Heart left ventricle (tissue), 16 donors: ENCODE measurements at regions not wholly inside any gene's neighbourhood (a gene's known extent, or its start where the extent isn't known, plus 50 kb on each side); places are given as distances from the start of the nearest gene placed in this dataset.
"Not testable (repeated sequence)": the region's sequence is repeated elsewhere in the genome, so short reads cannot be mapped to it uniquely, and the experiment has no call there.

Experiments used
- ATAC-seq, 4 donors: fragments of 200-7000 bp; cut with Tn5 transposase; one replicate each; pipeline ENCODE4 v1.9.1; 2020 to 2022; ENCODE audit warnings: moderate library complexity in 4 of 4, mild to moderate bottlenecking in 3 of 4, moderate number of reproducible peaks in 1 of 4
- DNase-seq, 5 donors: peaks; one replicate each; pipeline ENCODE4 v3.0.0-alpha.2; 2020
- H3K27ac ChIP-seq, 12 donors: fragments of 200-600 bp; sonication (generic) in 4 of 12; one replicate each; pipeline versions ENCODE4 v1.5.0 to v1.8.0; 2016 to 2022; ENCODE audit warnings: mild to moderate bottlenecking in 2 of 12
- H3K27me3 ChIP-seq, 9 donors: fragments of 200-600 bp; sonication (generic) in 2 of 9; one replicate each; pipeline versions ENCODE4 v1.5.1 to v1.8.0; 2016 to 2022; ENCODE audit warnings: mild to moderate bottlenecking in 3 of 9
- H3K36me3 ChIP-seq, 9 donors: fragments of 200-600 bp; sonication (generic) in 2 of 9; one replicate each; pipeline versions ENCODE4 v1.5.0 to v1.8.0; 2018 to 2022; ENCODE audit warnings: mild to moderate bottlenecking in 2 of 9
- H3K4me1 ChIP-seq, 12 donors: fragments of 200-600 bp; sonication (generic) in 4 of 12; one replicate each; pipeline versions ENCODE4 v1.5.0 to v1.8.0; 2016 to 2022; ENCODE audit warnings: mild to moderate bottlenecking in 3 of 12
- H3K4me3 ChIP-seq, 12 donors: fragments of 200-600 bp; sonication (generic) in 4 of 12; one replicate each; pipeline versions ENCODE4 v1.5.0 to v1.8.0; 2017 to 2022; ENCODE audit warnings: mild to moderate bottlenecking in 9 of 12, moderate library complexity in 4 of 12
- H3K9me3 ChIP-seq, 12 donors: fragments of 200-600 bp; sonication (generic) in 4 of 12; one replicate each; pipeline versions ENCODE4 v1.5.0 to v1.8.0; 2016 to 2022; ENCODE audit warnings: mild to moderate bottlenecking in 1 of 12
- CTCF ChIP-seq, 12 donors: fragments of 200-600 bp; sonication (generic) in 4 of 12; IDR thresholded peaks; one replicate each; pipeline versions ENCODE4 v1.5.0 to v1.8.0; 2018 to 2022; ENCODE audit warnings: antibody characterized with exemption in 12 of 12, mild to moderate bottlenecking in 5 of 12
- POLR2A ChIP-seq, 2 donors: fragments of 450-650 bp; IDR thresholded peaks; one replicate each; pipeline ENCODE4 v1.6.1; 2017; ENCODE audit warnings: antibody characterized with exemption in 2 of 2, mild to moderate bottlenecking in 2 of 2, moderate library complexity in 2 of 2
- WGBS, 4 donors: extraction: QIAGEN DNeasy Blood & Tissue Kit in 2 of 4; methylation state at CpG; one replicate each; pipeline versions ENCODE4 v1.1.5 to v1.1.7; 2013 to 2018; 5-methylcytosine and 5-hydroxymethylcytosine counted together
- intact Hi-C, 10 donors: fragments of 100-400 bp; cut with DNase I; formaldehyde crosslinking; loops; one replicate each; pipeline versions ENCODE4 v1.11.1 to v1.14.2; 2022
- donor health status: ischemic (EF 13 %, LVEDD 7.1; RV severe dilation, severe dysfunction).
- donor health status: healthy with polysubstance abuse.
- donor health status: DM: no; HTN: yes; CAD: no.
- donor health status: DM: no; HTN: no; CAD: no.
- donor health status: ischemic (EF 25% LVEDD 6.9; RV normal size, moderate dysfunction).
- donor health status: ischemic (EF 25% LVEDD 5.7; RV mildly dilated, moderate dysfunction).
- donor health status: healthy.
- donor health status: DM: yes; HTN: yes; CAD: no.
- donor health status: ischemic (EF 35%, LVEDD 5.7; RV mildly dilated, moderate dysfunction).
- donor health status: nonischemic (EF 11% LVEDD 7.7; RV severe dilation, severe dysfunction).
- donor health status: DM: yes; HTN: yes; CAD: no.
- donor health status: PGD.
- donor health status: ischemic (EF 29% LVEDD 5.4; RV normal size, mild dysfunction).
- donor health status: nonischemic (EF 23%, LVEDD 6.1; RV moderate dilation, normal function).

- Histone ChIP-seq H3K9me3 (no peaks in the 10 kb centered on the region), H3K36me3 (no peaks in the 10 kb centered on the region), H3K4me1 (peaks cover 0 to 21% (median 0%) of the 10 kb centered on the region in 12 donors), H3K4me3 (no peak overlapping the region), H3K27ac (peak overlapping the region in 7 of 12 donors; percentile 24 to 60 (median 43)), H3K27me3 (no peaks in the 10 kb centered on the region)
- ATAC-seq = peak; percentile 90 to 95 (median 91)
- DNase-seq = peak in 4 of 5 donors; percentile 27 to 75 (median 67)
- intact Hi-C loops = no loop called here
- 46 to 50% (median 47%) methylated on average over 2 of the region's 2 CpGs for WGBS, 4 donors
- TF ChIP-seq POLR2A (IDR thresholded peaks at IDR 0.05) (no peak), CTCF (IDR thresholded peaks at IDR 0.05) (no peak)
Measured at GRCh38 chr12:107515446-107515958, 170.1 kb upstream of the PWP1 start.

GRCh38 chr12:107517816-107518215 lies 167.8 kb upstream of the PWP1 start:
- 88 to 97% (median 92%) methylated on average over 3 to 4 of the region's 4 CpGs for WGBS, 4 donors
- H3K27me3 ChIP-seq, H3K27ac ChIP-seq, H3K4me3 ChIP-seq, H3K36me3 ChIP-seq, intact Hi-C loops, H3K9me3 ChIP-seq, ATAC-seq, DNase-seq: not testable (repeated sequence)
- H3K4me1 ChIP-seq = peaks cover 0 to 15% (median 0%) of the 10 kb centered on the region in 12 donors

GRCh38 chr12:107518868-107519267 lies 166.7 kb upstream of the PWP1 start:
- WGBS, 4 donors = 88 to 90% (median 89%) methylated on average over 4 of the region's 4 CpGs
- intact Hi-C loops = no loop called here
- H3K27ac ChIP-seq = no peak overlapping the region
- H3K9me3 ChIP-seq = no peaks in the 10 kb centered on the region
- TF ChIP-seq POLR2A (IDR thresholded peaks at IDR 0.05) (no peak), CTCF (IDR thresholded peaks at IDR 0.05) (no peak)
- H3K4me1 ChIP-seq = peaks cover 0 to 15% (median 0%) of the 10 kb centered on the region in 12 donors
- H3K36me3 ChIP-seq = no peaks in the 10 kb centered on the region
- no peaks in the 10 kb centered on the region for H3K27me3 ChIP-seq
- no peak for DNase-seq
- H3K4me3 ChIP-seq = no peak overlapping the region
- no peak for ATAC-seq

GRCh38 chr12:107519906-107520859 lies 165.4 kb upstream of the PWP1 start:
- ATAC-seq = no peak
- Histone ChIP-seq H3K4me1 (peaks cover 0 to 9% (median 0%) of the 10 kb centered on the region in 12 donors), H3K36me3 (no peaks in the 10 kb centered on the region), H3K27me3 (no peaks in the 10 kb centered on the region), H3K4me3 (no peak overlapping the region), H3K27ac (no peak overlapping the region), H3K9me3 (no peaks in the 10 kb centered on the region)
- intact Hi-C loops = loop anchor here in 1 of 10 donors (10.0 kb wide), 1 partner anchor 65 kb away; no protein-coding TSS in a partner anchor
- DNase-seq = no peak
- TF ChIP-seq CTCF (IDR thresholded peaks at IDR 0.05) (no peak), POLR2A (IDR thresholded peaks at IDR 0.05) (no peak)
- 77 to 89% (median 84%) methylated on average over 17 to 19 of the region's 19 CpGs for WGBS, 4 donors
